NCI-H2107 treated with DMSO at 0.1 percent for 48 hours (cell line): ENCODE measurements at regions not wholly inside any gene's neighbourhood (a gene's known extent, or its start where the extent isn't known, plus 50 kb on each side); places are given as distances from the start of the nearest gene placed in this dataset.
"Not testable (repeated sequence)": the region's sequence is repeated elsewhere in the genome, so short reads cannot be mapped to it uniquely, and the experiment has no call there.

ENCODE experiments used
- DNase-seq: peaks from one replicate; lab custom pipeline; 2025; ENCODE audit not compliant: unreplicated experiment; lab: John Stamatoyannopoulos, UW

DNA sequence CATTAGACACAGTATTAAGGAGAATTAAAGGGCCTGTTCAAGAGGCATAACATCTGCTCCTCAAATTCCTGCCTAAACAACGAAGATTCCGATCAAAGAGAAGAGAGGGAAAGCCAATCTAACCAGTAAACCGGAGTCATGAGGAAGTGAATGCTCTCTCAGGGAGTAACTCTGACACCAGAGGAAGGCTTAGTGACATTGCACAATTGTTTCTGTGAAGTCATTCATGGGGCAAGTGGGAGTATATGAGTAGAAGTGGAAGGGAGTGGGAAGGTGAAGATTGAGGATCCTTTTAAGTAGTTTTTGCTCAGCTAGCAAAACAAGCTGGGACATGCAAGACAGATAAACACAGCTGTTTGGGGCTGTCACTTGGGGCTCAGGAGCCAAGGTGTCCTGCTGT, 136.4 kb upstream of the FAM174A start:
- not testable (repeated sequence) for DNase-seq

DNA sequence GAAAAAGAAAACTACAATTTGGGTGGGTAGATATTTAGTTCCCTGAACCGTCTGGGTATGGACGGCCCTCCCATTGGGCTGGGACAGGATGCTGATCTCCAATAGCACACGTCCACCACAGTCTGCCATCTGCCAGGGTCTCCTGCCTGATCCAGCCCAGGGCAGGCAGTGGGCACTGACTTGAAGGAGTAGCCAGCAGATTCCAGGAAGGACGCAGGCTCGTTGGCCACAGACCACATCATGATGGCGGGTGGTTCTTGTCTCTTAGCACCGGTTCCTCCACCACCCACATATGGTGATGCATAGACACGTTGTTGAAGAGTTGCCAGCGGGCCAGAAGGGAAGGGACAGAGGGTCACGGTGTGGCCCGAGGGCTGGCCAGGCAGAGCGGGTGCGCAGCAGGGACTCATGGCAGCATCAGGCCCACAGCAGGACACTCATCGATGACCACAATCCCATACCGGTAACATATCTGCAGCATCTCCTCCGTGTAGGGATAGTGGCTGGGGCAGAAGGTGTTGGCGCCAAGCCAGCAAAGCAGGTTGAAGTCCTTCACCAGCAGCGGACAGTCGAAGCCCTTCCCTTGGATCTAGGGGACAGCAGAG, 155.8 kb upstream of the FAM174A start:
- DNase-seq, result not testable (repeated sequence)

DNA sequence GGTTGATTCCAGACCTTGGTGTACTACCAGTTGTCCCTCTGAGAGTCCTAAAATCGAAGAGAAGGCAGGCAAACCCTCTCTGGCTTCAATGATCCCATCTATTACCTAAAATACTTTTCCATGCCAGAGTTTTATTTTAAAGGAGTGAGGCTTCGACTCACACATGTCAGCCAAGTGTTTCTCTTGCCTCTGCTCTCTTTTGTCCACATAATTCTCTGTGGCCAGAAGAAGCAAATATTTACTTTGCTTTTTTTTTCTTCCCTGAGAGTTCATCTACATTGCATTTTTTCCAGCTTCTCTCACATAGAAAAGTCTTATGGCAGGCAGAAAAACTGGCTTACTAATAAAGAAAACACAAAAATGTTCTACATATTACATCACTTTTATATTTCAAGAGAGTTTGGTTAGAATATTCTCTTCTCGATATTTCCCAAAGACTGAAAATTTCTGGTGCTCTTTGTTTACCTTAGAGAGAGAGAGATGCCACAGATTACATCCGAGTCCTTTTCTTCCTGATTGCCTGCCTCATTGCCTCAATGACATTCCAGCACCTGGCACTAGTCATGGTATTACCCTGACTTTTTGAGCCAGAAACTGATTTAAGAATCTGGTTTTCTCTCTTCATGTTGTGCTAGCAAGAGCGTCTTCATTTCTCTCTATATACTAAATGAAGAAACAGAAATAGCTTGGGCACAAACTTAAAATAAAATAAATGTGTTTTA, 170.3 kb upstream of the FAM174A start:
- not testable (repeated sequence) for DNase-seq

DNA sequence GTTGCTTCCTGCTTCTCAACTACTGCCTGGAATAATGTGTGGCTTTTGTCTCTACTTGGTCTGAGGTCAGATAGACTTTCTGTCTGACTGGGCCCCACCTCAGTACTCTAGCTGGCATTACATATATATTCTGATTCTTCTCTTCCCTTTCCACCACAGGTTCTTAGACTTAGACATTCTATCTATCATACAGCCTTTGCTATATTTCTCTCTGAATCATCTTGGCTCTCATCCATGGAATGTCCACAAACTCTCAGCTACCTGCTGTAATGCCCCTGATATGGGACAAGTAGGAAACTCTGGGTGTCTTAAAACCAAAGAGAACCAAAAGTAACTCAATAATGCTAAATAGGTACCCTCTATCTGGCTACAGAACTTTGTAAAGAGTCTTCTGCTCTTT, 170.8 kb upstream of the FAM174A start:
- DNase-seq, result not testable (repeated sequence)

DNA sequence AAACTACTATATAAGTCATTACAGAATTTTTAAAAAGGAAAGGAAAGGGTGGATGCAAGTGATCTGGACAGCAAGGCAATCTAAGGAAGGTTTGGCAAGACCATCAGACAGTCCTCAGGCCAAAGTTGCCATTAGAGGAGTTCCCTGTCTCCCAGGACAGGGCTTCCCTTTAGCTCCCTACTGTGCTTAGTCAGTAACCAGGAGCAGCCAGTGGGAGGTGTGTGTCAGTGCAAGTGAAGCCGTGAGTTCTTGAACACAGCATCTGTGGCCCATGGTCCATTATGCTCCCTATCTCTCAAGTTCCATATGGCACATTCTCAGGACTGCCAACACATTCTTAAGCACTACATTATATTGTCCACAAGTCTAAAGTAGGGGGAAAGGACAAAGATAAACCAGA, 175.2 kb upstream of the FAM174A start:
- not testable (repeated sequence) for DNase-seq

DNA sequence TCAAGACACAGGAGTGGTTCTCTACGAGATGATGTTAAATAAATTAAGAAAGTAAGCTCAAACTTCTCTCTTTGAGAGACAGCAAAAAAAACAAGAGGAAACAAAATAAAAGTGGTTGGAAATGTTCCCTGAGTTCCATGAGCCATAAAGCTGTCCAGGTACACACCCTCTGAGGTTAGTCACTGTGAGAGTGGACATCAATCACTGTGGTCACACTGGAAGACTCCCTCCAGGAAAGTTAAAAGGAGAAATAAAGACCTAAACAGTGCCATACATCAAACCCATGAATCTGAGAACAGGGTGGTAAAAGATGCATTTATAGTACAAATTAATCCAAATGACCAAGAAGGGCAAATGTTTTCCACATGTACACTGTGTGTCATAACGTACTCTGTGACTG, 188.9 kb upstream of the FAM174A start:
- not testable (repeated sequence) for DNase-seq

DNA sequence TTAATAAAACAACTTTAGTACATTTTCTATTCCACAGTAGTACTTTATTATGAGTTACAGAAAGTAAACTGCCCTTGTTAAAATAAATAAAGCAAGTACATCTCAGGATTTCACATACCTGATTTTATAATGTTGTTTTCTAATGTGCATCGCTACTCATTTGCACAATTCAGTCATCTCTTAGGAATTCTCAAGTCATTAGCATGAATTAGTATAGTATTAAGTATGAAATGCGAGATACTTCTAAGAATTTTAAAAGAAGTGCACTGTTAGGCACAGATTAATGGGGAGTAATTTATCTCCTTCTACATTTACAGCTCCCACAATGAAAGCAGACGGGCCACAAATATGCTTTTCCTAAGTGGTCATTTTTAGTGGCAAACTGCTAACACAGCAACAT, 193.7 kb upstream of the FAM174A start:
- not testable (repeated sequence) for DNase-seq

DNA sequence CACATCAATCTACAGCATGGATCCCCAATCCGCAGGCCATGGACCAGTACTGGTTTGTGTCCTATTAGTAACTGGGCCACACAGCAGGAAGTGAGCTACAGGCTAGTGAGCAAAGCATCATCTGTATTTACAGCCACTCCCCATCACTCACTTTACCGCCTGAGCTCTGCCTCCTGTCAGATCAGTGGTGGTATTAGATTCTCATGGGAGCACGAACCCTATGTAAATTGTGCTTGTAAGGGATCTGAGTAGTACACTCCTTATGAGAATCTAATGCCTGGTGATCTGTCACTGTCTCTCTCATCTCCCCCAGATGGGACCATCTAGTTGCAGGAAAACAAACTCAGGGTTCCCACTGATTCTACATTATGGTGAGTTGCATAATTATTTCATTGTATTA, 212.7 kb upstream of the FAM174A start:
- no peak for DNase-seq

DNA sequence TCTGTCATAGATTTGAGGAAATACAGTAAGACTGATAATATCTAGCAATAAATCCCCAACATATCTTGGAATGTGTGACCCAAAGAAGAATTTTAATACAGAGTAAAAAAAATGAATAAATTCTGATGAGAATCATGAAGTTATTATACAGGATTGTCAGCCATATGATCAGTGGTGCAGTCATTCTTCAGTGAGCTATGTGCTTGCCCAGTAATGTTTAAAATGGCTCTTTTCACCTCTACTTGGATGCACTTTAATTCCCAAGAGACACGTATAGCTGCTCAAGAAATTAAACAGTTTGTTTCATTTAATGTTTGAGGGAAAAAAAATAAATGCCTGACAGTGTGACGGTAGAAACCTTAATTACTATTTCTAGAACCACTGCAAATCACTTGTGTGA, 215.3 kb upstream of the FAM174A start:
- DNase-seq, result no peak

DNA sequence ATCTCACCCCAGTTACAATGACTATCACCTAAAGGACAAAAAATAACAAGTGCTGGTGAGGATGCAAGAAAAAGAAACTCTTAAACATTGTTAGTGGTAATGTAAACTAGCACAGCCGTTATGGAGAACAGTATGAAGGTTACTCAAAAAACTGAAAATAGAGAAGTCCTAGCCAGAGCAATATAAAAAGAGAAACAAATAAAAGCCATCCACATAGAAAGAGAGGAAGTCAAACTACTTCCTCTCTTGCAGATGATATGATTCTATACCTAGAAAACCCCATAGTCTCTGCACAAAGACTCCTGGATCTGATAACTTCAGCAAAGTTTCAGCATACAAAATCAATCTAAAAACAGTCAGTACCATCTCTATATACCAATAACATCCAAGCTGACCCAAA, 221.5 kb upstream of the FAM174A start:
- DNase-seq, result no peak

DNA sequence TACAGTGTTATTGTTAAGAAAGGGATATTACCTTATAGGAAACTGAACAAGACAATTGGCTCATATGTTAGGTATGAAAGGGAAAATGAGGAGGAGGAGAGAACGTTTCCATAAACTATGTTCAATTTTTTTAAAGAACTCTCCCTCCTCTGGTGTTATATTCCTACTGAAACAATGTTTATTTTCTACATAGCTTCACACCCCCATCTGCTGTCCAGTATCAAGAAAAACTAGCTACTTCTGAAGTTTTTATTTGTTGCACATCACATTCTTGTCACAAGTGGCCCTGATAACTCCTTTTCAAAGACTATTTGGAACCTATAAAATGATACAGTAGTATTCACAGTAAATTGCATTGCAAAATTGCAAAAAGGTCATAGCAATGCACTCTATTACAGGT, 223.4 kb upstream of the FAM174A start:
- DNase-seq, result no peak

DNA sequence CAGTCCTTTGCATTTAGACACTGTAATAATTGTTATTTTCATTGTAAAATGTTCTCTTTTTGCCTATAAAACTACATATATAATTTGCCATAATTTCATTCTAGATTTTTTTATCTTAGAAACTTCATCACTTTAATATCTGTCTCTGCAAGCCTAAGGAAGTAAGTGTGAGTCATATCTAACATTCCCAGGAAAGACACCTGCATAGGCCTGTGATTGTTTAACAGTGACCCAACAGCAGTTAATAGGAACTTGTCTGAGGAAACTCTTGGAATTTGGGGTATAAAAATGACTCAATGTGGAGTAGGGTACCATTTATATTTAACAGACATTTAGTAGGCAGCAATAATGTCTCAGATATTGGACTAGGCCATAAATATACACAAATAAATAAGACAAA, 229.2 kb upstream of the FAM174A start:
- no peak for DNase-seq

DNA sequence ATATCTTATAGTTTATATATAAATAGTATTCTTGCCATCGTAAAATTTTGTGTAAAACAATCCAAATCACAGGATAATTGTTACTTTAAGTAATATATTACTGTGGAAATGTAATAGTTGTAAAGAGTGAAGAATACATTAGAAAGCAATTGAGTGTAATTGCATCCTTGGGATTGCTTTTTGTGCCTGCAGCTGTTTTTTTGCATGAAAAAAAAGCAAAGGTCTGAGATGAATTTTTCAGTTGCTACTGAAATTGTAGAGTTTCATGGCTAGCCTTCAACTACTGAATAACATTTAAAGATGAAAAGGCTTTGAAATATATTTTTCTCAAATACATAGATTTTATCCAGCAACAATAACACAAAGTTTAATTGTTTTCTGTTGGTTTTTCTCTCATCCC, 232.0 kb upstream of the FAM174A start:
- no peak for DNase-seq

DNA sequence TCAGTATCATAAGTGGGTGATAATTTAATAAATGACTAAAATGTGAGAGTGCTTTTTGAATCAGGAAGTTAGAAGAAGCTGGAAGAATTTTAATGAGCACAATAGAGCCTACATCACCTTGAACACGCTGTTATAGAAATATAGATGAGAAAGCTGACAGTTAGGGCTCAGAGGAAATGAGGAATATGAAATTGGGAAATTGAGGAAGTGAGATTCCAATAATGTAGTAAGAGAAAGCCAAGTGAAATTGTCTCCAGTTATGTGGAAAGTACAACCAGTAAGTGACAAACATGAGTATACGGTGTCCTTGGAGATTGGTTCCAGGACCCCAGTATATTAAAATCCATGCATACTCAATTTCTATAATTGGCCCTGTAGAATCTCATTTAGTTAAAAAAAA, 235.9 kb upstream of the FAM174A start:
- DNase-seq, result no peak

DNA sequence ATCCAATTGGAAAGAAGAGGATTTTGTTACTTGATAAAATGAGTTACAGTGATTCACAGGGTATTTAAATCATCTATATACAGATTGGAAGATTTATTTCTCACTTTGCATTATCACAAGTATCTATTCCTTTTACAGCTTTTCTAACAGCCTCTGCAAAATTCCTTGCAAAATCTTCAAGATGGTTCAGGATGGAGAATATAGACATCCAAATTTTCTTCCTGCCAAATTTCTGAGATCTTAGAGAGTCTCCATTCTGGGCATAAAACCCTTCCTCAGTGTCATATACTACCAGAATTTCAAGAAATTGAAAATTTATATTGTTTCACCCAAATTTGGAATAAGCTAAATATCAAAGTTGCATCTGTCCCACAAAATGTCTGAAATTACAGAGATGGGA, 259.1 kb upstream of the FAM174A start:
- no peak for DNase-seq

DNA sequence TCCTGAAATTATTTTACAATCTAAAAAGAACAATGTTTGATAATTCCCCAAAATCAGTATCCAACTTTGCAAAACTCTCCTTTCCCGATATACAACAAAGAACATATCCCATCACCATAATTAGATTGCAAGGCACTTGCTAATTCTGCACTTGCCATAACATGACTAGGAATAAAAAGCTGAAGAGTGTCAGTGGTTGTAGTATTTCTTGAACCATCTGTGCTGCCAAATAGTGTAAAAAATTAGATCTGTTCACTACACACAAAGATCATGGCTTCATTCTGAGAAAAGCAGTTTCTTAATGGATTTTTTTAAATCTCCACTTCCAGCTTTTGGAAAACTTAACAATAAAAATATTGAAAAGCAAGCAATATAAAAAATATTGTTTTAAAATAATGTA, 259.5 kb upstream of the FAM174A start:
- DNase-seq, result no peak

DNA sequence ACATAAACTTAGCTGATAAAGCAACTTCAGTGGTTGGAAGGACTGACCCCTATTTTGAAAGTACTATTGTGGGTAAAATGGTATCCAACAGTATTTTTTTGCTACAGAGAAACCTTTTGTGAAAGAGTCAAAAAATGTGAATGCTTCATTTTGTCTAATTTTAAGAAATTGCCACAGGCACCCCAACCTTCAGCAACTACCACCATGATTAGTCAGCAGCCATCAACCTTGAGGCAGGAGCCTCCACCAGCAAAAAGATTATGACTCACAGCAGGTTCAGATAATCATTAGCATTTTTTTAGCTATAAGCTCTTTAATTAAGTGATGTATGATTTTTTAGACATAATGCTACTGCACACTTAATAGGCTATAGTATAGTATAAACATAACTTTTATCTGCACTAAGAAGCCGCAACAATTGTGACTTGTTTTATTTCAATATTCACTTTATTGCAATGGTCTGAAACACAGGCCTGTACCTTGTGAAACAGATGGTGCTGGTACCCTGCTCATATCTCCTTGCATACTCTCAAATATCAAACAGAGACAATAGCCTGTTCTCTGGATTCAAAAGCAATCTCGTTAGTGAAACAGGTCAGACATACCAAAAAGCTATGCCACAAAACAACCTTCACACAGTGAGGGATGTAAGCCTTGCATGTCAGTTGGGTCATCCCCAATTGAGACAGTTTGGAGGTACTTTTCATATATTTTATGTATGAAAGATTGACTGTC, 261.2 kb upstream of the FAM174A start:
- no peak for DNase-seq

DNA sequence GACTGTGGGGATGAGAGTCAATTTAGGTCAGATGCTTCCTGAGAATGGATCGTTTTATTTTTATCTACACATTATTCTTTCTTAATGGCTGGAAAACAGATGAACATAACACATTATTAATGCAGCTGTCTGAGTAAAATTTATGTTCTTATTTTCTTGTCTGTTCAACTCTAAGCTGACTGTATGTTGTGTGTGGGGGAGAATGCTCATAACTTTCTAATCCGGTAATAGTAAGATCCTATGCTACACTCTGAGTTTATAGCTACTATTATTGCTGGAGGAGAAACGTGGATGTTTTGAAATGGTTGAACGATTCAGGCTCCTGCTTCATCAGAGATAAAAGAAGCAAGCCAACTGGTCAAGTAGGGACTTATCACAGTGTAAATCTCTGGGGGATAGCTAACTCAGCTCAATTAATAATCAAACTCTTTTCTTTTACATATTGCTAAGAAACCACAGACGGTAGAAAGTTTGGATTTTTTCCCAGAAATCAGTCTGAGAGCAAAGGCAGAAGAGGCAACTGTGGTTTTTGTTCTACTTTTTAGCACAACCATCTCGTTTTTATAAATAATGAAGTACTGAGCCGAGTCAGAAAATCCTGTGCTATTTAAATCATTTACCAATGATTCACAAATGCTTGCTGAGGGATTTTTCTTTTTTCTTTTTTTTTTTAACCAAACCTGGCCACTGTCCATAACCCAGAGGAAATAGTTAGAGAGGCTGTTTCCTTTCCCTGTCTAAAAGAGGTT, 265.0 kb upstream of the FAM174A start:
- DNase-seq, result no peak

DNA sequence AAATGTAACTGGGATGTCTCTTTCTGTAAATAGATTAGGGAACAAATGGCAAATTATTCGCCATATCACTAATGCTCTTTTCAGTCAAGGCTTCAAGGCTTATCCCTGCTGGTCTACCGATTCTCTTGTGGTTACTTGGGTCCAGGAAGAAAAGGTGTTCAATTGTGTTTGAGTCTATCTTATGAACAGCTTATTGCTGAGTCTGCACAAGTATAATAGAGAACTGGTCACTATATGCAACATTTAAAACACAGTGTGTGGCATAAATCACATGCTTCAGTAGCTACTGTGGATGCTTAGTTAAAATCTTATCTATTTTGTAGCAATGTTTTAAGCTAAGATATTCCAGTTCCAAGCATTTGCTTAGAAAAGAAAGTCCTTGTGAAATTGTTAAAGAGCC, 274.2 kb upstream of the FAM174A start:
- no peak for DNase-seq

DNA sequence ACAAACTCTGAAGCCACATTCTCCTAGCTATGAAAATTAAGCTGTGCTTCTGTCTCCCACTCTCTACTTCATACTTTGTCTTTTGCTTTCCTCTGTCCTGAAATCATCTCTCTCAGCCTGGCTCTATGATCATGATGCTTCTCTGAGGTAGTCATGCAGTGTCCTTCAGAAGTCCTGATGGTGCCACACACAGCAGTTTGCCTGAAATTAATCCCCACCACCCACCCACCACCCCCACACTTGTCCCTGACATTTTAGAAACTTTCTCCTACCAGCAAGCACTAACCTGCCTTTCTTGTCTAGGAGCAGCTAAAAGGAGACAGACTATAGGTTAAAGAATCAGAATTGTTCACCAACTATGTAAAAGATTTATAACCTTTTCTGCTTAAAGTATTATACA, 282.2 kb upstream of the FAM174A start:
- no peak for DNase-seq

DNA sequence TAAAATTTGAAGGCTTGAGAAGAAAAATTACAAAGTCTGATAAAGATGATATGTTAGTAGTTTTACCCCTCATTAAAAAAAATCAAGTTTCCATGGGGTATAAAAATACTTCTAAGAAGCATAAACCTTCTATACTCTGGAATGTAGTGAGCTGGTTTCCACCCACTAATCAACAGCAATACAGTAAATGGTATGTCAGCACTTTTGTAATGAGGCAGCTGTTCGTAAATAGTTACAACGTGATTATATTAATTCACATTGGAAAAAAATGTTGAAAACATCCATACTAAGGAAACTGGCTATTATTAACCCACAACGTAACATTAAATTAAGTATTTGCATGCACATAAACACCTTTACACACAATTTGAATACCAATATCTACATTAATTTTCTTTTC, 283.1 kb upstream of the FAM174A start:
- no peak for DNase-seq

DNA sequence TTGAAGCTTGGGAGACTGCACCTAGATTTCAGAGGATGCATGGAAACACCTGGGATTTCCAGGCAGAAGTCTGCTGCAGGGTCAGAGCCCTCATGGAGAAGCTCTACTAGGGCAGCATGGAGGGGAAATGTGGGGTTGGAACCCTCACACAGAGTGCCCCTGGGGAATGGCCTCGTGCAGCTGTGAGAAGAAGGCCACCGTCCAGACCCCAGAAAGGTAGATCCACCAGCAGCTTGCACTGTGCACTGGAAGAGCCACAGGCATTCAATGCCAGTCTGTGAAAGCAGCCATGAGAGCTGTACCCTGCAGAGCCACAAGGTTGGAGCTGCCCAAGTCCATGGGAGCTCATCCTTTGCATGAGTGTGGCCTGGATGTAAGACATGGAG, 285.3 kb upstream of the FAM174A start:
- no peak for DNase-seq
